A673 (cell line): ENCODE measurements at regions not wholly inside any gene's neighbourhood (a gene's known extent, or its start where the extent isn't known, plus 50 kb on each side); places are given as distances from the start of the nearest gene placed in this dataset.

Experiments
- EZH2 ChIP-seq: fragments of 200-600 bp; sonication (generic); IDR thresholded peaks from 2 replicates; pipeline ENCODE4 v1.6.1; 2017; ENCODE audit warnings: borderline replicate concordance, low read depth, mild to moderate bottlenecking, mixed read lengths, antibody characterized with exemption, low read length; ENCODE audit not compliant: poor library complexity, severe bottlenecking
- TF ChIP-seq, protein P1 (sequence below): fragments of 300-800, 200-600 bp; sonication (generic); conservative IDR thresholded peaks from 2 replicates; pipeline ENCODE4 v1.5.1; 2017; ENCODE audit warnings: low read depth, mild to moderate bottlenecking, antibody characterized with exemption, low read length, moderate library complexity, mixed read lengths

DNA sequence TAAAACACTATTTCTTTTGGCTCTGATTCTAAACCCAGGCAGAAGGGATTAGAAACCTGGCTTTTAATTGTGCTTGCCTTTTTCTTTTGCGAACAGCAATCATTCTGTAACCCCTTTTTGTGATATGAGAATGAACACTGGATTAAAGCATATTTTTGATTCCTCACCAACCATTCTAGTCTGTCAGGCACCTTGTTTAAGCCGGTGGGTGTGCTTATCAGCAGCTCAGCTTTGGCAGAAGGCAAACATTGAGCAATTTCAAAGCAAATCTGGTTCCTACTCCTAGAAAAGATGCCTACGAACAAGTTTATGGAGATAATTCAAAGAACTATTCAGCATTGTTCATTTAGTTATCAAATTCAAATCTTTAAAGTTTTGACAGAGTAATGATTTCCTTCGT is 265.1 kb upstream of the FAM241A start:
- TF ChIP-seq, protein P1, sequence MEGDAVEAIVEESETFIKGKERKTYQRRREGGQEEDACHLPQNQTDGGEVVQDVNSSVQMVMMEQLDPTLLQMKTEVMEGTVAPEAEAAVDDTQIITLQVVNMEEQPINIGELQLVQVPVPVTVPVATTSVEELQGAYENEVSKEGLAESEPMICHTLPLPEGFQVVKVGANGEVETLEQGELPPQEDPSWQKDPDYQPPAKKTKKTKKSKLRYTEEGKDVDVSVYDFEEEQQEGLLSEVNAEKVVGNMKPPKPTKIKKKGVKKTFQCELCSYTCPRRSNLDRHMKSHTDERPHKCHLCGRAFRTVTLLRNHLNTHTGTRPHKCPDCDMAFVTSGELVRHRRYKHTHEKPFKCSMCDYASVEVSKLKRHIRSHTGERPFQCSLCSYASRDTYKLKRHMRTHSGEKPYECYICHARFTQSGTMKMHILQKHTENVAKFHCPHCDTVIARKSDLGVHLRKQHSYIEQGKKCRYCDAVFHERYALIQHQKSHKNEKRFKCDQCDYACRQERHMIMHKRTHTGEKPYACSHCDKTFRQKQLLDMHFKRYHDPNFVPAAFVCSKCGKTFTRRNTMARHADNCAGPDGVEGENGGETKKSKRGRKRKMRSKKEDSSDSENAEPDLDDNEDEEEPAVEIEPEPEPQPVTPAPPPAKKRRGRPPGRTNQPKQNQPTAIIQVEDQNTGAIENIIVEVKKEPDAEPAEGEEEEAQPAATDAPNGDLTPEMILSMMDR: no peak
- TF ChIP-seq EZH2: no peak
